SU-DHL-6 (cell line): ENCODE measurements at regions not wholly inside any gene's neighbourhood (a gene's known extent, or its start where the extent isn't known, plus 50 kb on each side); places are given as distances from the start of the nearest gene placed in this dataset.

ENCODE experiments used
- CTCF ChIP-seq: fragments of 200-600 bp; sonication (generic); IDR thresholded peaks from one replicate; pipeline ENCODE4 v1.5.1; 2017; ENCODE audit warnings: antibody characterized with exemption, mild to moderate bottlenecking, low read length, moderate library complexity; ENCODE audit not compliant: insufficient read depth, poor library complexity, severe bottlenecking
- EZH2phosphoT487 ChIP-seq: fragments of 200-600 bp; sonication (generic), shearing (Covaris generic); conservative IDR thresholded peaks from 2 replicates; pipeline ENCODE4 v1.6.1; 2018; ENCODE audit warnings: mild to moderate bottlenecking, antibody characterized with exemption, low read length, moderate library complexity, mixed read lengths

GRCh38 chr6:112909781-112910180 is 562.7 kb downstream of the RFPL4B start:
- TF ChIP-seq EZH2phosphoT487 (no peak), CTCF (no peak)
